HG02759 (cell line): ENCODE measurements at regions not wholly inside any gene's neighbourhood (a gene's known extent, or its start where the extent isn't known, plus 50 kb on each side); places are given as distances from the start of the nearest gene placed in this dataset.

Source experiments
- ATAC-seq: cut with Tn5 transposase; IDR thresholded peaks from one replicate; pipeline ENCODE4 v1.9.1; 2021; ENCODE audit warnings: mild to moderate bottlenecking, moderate library complexity; ENCODE audit not compliant: unreplicated experiment

- no peak for ATAC-seq
Measured at GRCh38 chr2:49207204-49207603, 52.9 kb upstream of the FSHR start.
